ENCODE measurements at regions not wholly inside any gene's neighbourhood (a gene's known extent, or its start where the extent isn't known, plus 50 kb on each side); places are given as distances from the start of the nearest gene placed in this dataset.
"Not testable (repeated sequence)": the region's sequence is repeated elsewhere in the genome, so short reads cannot be mapped to it uniquely, and the experiment has no call there.

- DNase-seq (ENCODE audit: insufficient read length, low spot score); FAIRE-seq: not testable (repeated sequence)
These were observed 556.5 kb upstream of the IZUMO3 start for GRCh38 chr9:25102204-25102603.

GRCh38 chr9:25094518-25094917, 548.8 kb upstream of the IZUMO3 start:
- DNase-seq (ENCODE audit: insufficient read length, low spot score): no peak

GRCh38 chr9:25078202-25078601, 532.5 kb upstream of the IZUMO3 start:
- DNase-seq (ENCODE audit: insufficient read length, low spot score) (no peak), FAIRE-seq (no peak)

More at GRCh38 chr9:25094518-25094917, 548.8 kb upstream of the IZUMO3 start:
- FAIRE-seq: no peak

GRCh38 chr9:25048098-25048724, 502.5 kb upstream of the IZUMO3 start:
- DNase-seq (ENCODE audit: insufficient read length, low spot score) (no peak), FAIRE-seq (no peak)

DNA sequence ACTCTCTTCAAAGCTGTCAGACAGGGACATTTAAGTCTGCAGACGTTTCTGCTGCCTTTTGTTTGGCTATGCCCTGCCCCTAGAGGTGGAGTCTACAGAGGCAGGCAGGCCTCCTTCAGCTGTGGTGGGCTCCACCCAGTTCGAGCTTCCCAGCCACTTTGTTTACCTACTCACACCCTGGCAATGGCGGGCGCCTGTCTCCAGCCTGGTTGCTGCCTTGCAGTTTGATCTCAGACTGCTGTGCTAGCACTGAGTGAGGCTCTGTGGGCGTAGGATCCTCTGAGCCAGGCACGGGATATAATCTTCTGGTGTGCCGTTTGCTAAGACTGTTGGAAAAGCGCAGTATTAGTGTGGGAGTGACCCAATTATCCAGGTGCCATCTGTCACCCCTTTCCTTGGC, 499.8 kb upstream of the IZUMO3 start:
- FAIRE-seq; DNase-seq (ENCODE audit: insufficient read length, low spot score): not testable (repeated sequence)

- DNase-seq (ENCODE audit: insufficient read length, low spot score): no peak
- FAIRE-seq: no peak
These were observed 484.0 kb upstream of the IZUMO3 start for GRCh38 chr9:25029743-25030142.

DNA sequence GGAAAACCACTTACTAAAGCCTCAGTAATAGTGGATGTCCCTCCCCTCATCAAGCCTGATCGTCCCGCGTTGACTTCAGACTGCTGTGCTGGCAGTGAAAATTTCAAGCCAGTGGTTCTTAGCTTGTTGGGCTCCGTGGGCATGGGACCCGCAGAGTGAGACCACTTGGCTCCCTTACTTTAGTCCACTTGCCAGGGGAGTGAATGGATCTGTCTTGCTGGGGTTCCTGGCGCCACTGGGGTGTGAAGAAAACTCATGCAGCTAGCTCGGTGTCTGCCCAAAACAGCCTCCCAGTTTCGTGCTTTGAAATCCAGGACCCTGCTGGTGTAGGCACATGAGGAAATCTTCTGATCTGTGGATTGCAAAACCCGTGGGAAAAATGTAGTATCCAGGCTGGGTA, 480.0 kb upstream of the IZUMO3 start:
- no peak for FAIRE-seq

GRCh38 chr9:25025156-25025555, 479.5 kb upstream of the IZUMO3 start:
- no peak for DNase-seq (ENCODE audit: insufficient read length, low spot score)
- FAIRE-seq: no peak

More for the DNA sequence above, 480.0 kb upstream of the IZUMO3 start:
- no peak for DNase-seq (ENCODE audit: insufficient read length, low spot score)

DNA sequence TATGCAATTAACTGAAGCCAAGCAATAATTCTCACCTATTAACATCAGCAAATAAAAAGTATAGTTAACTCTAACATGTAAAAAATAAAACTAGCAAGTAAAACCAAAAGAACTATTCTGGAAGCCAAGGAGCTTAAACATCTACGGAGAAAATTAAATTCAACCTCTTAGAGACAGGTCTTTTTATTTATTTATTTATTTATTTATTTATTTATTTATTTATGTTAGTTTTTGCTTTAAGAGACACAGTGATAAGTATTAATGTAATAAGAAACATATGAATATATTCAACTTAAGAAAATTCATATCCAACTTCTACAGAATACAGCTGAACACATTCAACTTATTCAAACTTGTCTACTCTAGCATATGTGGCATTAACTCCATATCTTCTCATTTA, 472.1 kb upstream of the IZUMO3 start:
- FAIRE-seq (no peak), DNase-seq (ENCODE audit: insufficient read length, low spot score) (no peak)

DNA sequence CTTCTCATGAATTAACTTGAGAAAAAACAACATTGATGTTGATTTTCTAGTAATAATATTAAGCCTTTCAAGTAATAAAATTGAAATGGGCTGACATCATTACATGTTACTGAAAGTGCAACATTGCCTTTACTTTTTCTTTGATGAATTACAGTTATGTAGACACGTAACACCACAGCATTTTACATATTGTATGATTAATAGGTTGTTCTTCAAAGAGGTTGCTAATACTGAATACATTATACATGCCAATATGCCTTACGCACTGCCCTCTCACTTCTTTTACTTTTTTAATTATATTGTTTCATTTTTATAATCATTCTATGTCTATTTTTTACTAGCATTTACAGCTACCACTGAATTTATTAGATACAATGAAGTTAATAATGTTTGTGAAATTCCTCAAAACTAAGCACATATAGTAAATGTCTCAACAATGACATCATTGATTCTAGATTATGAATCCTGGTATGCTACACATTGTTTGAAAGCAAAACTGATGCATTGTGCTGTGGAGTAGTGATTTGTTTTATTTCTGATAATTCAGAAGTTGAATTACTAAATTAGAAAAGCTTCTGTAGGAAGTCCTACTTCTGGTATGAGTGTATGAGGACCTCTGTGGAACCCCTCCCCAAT, 464.4 kb upstream of the IZUMO3 start:
- DNase-seq (ENCODE audit: insufficient read length, low spot score): no peak
- no peak for FAIRE-seq

DNA sequence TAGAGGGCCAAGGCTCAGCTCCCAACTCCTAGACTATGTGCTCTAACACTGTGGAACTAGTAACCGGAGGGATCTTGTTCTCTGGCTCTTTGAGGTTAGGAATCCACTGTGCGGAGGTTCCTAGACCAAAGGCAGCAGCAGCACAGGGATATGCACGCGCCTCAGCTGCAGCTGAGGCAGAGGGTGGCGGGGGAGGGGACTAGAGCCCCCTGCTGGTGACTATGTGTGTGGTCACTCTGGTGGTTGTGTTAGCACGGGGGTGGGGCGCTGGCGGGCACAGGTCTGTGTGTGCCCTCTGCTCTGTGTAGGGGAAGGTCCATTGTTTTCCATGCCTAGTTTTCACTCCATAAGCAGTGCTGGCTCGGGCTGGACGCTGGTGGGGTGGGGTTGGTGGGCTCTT, 458.0 kb upstream of the IZUMO3 start:
- FAIRE-seq (no peak), DNase-seq (ENCODE audit: insufficient read length, low spot score) (no peak)

GRCh38 chr9:24986331-24986730, 440.6 kb upstream of the IZUMO3 start:
- FAIRE-seq: no peak
- DNase-seq (ENCODE audit: insufficient read length, low spot score): no peak

DNA sequence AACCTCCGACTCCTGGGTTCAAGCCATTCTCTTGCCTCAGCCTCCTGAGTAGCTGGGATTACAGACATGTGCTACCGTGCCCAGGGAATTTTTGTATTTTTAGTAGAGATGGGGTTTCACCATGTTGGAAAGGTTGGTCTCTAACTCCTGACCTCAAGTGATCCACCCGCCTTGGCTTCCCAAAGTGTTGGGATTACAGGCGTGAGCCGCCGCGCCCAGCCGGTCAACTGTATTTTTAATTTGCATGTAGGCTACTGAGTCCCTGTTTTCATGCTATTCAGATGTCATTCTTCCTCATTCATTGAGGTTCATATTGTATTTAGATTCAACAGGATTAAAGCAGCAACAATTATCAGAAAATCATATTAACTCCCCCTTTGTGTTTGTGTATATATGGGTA, 425.1 kb upstream of the IZUMO3 start:
- not testable (repeated sequence) for DNase-seq (ENCODE audit: insufficient read length, low spot score); FAIRE-seq

GRCh38 chr9:24961762-24962161, 416.1 kb upstream of the IZUMO3 start:
- DNase-seq (ENCODE audit: insufficient read length, low spot score) (no peak), FAIRE-seq (no peak)

DNA sequence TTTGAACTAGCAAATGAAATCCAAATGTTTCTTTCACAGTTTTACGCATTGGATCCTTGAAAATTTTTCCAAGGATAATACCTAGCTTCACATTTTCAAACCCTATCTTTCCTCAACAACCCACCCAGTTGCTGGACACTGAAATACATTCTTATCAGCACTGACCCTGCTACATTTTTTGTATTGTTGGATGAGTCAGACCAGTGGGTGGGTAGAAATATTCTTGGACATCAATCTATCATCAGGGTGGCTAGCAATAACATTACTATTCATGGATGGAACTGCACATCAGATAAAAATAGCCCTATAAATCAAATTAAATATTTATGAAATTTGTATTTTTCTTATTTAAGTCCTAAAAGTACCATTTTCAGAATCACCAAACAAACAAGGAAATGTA, 407.4 kb upstream of the IZUMO3 start:
- FAIRE-seq (no peak), DNase-seq (ENCODE audit: insufficient read length, low spot score) (no peak)

- no peak for FAIRE-seq
- no peak for DNase-seq (ENCODE audit: insufficient read length, low spot score)
These were observed 393.6 kb upstream of the IZUMO3 start for GRCh38 chr9:24939109-24939850.

DNA sequence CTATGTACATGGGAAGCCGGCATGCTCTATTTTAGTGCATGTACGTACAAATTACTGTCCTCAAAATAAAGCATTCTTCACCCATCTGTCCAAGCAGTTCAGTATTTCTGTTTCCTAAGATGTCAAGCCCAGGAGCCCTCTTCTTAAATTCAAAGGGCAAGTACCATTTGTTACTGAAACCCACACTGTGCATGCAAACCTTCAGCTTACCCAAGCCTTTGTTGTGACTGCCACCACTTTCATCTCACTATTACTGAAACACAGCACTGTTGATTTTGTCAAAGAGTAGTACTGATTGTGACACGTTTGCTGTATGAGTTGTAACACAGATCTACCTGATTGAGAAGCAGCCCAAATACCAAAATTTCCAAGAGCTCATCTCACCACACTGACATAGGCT, 390.4 kb upstream of the IZUMO3 start:
- FAIRE-seq (no peak), DNase-seq (ENCODE audit: insufficient read length, low spot score) (no peak)

GRCh38 chr9:24932785-24933184, 387.1 kb upstream of the IZUMO3 start:
- FAIRE-seq (no peak), DNase-seq (ENCODE audit: insufficient read length, low spot score) (no peak)

- DNase-seq (ENCODE audit: insufficient read length, low spot score) (no peak), FAIRE-seq (no peak)
These were observed 386.2 kb upstream of the IZUMO3 start for GRCh38 chr9:24931894-24932293.

GRCh38 chr9:24912767-24913166, 367.1 kb upstream of the IZUMO3 start:
- no peak for FAIRE-seq
- peak; percentile 1 for DNase-seq (ENCODE audit: insufficient read length, low spot score)

GRCh38 chr9:24901319-24901718, 355.6 kb upstream of the IZUMO3 start:
- FAIRE-seq: no peak
- no peak for DNase-seq (ENCODE audit: insufficient read length, low spot score)

GRCh38 chr9:24900179-24900578, 354.5 kb upstream of the IZUMO3 start:
- no peak for DNase-seq (ENCODE audit: insufficient read length, low spot score)
- no peak for FAIRE-seq
